Brain microvascular endothelial cell (primary cell): ENCODE measurements at regions not wholly inside any gene's neighbourhood (a gene's known extent, or its start where the extent isn't known, plus 50 kb on each side); places are given as distances from the start of the nearest gene placed in this dataset.
"Not testable (repeated sequence)": the region's sequence is repeated elsewhere in the genome, so short reads cannot be mapped to it uniquely, and the experiment has no call there.

ENCODE experiments used
- DNase-seq: peaks from one replicate; pipeline ENCODE4 v3.0.0-alpha.2; 2020
- H3K27ac ChIP-seq: fragments of 250-450 bp; sonication (Bioruptor Pico); 2 replicates; pipeline ENCODE4 v1.5.1; 2020; ENCODE audit warnings: mild to moderate bottlenecking, moderate library complexity
- H3K27me3 ChIP-seq: fragments of 250-450 bp; sonication (Bioruptor Pico); replicated peaks from 2 replicates; pipeline ENCODE4 v1.5.1; 2020; ENCODE audit warnings: mild to moderate bottlenecking
- H3K36me3 ChIP-seq: fragments of 250-450 bp; sonication (Bioruptor Pico); replicated peaks from 2 replicates; pipeline ENCODE4 v1.5.1; 2020; ENCODE audit warnings: mild to moderate bottlenecking
- H3K4me3 ChIP-seq: 2 replicates; pipeline ENCODE4 v1.5.1; 2011; ENCODE audit warnings: low read depth, mild to moderate bottlenecking, control low read depth, low read length, moderate library complexity
- in situ Hi-C: cut with HindIII; loops from 2 replicates; pipeline ENCODE4 v1.10.0; 2017; ENCODE audit warnings: low sequenced_read_pairs, low pct_ligation_motif_present
- TF ChIP-seq, protein P1 (sequence below): IDR thresholded peaks from 2 replicates; pipeline ENCODE4 v1.5.1; 2011; ENCODE audit warnings: low read depth, mild to moderate bottlenecking, moderate library complexity, low read length, control low read depth, inconsistent platforms; ENCODE audit errors: missing control alignments

GRCh38 chr3:117047951-117048705 lies 338.5 kb downstream of the TUSC7 start:
- in situ Hi-C loops, result no loop called here
- Histone ChIP-seq H3K27me3 (no peaks in the 10 kb centered on the region), H3K4me3 (no peak overlapping the region), H3K27ac (no peak overlapping the region), H3K36me3 (no peaks in the 10 kb centered on the region)
- no peak for DNase-seq
- TF ChIP-seq, protein P1, sequence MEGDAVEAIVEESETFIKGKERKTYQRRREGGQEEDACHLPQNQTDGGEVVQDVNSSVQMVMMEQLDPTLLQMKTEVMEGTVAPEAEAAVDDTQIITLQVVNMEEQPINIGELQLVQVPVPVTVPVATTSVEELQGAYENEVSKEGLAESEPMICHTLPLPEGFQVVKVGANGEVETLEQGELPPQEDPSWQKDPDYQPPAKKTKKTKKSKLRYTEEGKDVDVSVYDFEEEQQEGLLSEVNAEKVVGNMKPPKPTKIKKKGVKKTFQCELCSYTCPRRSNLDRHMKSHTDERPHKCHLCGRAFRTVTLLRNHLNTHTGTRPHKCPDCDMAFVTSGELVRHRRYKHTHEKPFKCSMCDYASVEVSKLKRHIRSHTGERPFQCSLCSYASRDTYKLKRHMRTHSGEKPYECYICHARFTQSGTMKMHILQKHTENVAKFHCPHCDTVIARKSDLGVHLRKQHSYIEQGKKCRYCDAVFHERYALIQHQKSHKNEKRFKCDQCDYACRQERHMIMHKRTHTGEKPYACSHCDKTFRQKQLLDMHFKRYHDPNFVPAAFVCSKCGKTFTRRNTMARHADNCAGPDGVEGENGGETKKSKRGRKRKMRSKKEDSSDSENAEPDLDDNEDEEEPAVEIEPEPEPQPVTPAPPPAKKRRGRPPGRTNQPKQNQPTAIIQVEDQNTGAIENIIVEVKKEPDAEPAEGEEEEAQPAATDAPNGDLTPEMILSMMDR, result no peak

GRCh38 chr3:117052395-117052794 lies 342.8 kb downstream of the TUSC7 start:
- in situ Hi-C loops, result no loop called here
- DNase-seq, result peak; percentile 19
- H3K4me3 ChIP-seq, result no peak overlapping the region
- H3K27ac ChIP-seq, result no peak overlapping the region
- no peaks in the 10 kb centered on the region for H3K36me3 ChIP-seq
- H3K27me3 ChIP-seq, result no peaks in the 10 kb centered on the region
- TF ChIP-seq, protein P1, result no peak

GRCh38 chr3:117054556-117054955 lies 345.0 kb downstream of the TUSC7 start:
- no peak for DNase-seq
- Histone ChIP-seq H3K27ac (no peak overlapping the region), H3K4me3 (no peak overlapping the region), H3K27me3 (no peaks in the 10 kb centered on the region), H3K36me3 (no peaks in the 10 kb centered on the region)
- TF ChIP-seq, protein P1, result no peak
- in situ Hi-C loops, result no loop called here

DNA sequence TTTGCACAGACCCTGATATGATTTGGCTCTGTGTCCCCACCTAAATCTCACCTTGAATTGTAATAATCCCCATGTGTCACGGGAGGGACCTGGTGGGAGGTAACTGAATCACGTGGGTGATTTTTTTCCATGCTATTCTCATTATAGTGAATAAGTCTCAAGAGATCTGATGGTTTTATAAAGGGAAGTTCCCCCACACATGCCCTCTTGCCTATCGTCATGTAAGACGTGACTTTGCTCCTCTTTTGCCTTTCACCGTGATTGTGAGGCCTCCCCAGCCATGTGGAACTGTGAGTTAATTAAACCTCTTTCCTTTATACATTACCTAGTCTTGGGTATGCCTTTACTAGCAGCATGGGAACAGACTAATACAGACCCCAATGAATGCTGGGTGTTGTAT lies 347.4 kb downstream of the TUSC7 start:
- H3K27ac ChIP-seq, H3K36me3 ChIP-seq, H3K27me3 ChIP-seq, in situ Hi-C loops, H3K4me3 ChIP-seq, DNase-seq: not testable (repeated sequence)

- TF ChIP-seq, protein P1, result peak; percentile 27
- Histone ChIP-seq H3K36me3 (no peaks in the 10 kb centered on the region), H3K4me3 (no peak overlapping the region), H3K27ac (no peak overlapping the region), H3K27me3 (no peaks in the 10 kb centered on the region)
- in situ Hi-C loops, result no loop called here
- DNase-seq, result no peak
Observed at GRCh38 chr3:117059067-117059955, 349.7 kb downstream of the TUSC7 start.

DNA sequence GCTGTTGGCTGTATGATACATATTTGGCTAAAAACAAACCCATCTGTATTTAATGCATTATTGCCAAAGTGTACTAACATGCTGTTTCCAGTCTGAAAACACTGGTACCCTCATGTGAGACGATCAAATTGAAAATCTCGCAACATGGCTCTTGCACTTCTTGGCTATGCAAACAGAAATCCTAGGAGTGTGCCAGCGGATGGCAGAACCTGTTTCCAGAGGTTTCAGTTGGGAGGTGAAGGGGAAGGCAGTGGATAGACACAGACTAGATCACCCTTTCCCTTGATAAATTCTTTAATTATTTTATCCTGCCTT lies 350.3 kb downstream of the TUSC7 start:
- H3K27me3 ChIP-seq, result no peaks in the 10 kb centered on the region
- no peak overlapping the region for H3K27ac ChIP-seq
- in situ Hi-C loops, result no loop called here
- no peak overlapping the region for H3K4me3 ChIP-seq
- no peaks in the 10 kb centered on the region for H3K36me3 ChIP-seq
- TF ChIP-seq, protein P1, result no peak
- no peak for DNase-seq
